NCI-H748 treated with DMSO at 0.1 percent for 48 hours (cell line): ENCODE measurements at regions not wholly inside any gene's neighbourhood (a gene's known extent, or its start where the extent isn't known, plus 50 kb on each side); places are given as distances from the start of the nearest gene placed in this dataset.
"Not testable (repeated sequence)": the region's sequence is repeated elsewhere in the genome, so short reads cannot be mapped to it uniquely, and the experiment has no call there.

ENCODE experiments used
- DNase-seq: peaks from one replicate; lab custom pipeline; 2025; lab: John Stamatoyannopoulos, UW

GRCh38 chr2:193331676-193332075, 1136.9 kb upstream of the TMEFF2 start:
- DNase-seq: no peak

GRCh38 chr2:193326296-193326695, 1131.6 kb upstream of the TMEFF2 start:
- DNase-seq: no peak

- no peak for DNase-seq
These were observed 1120.8 kb upstream of the TMEFF2 start for GRCh38 chr2:193315428-193316091.

- peak; percentile 91 for DNase-seq
These were observed 1108.7 kb upstream of the TMEFF2 start for GRCh38 chr2:193303464-193303863.

- no peak for DNase-seq
These were observed 1099.6 kb upstream of the TMEFF2 start for GRCh38 chr2:193294371-193294770.

- DNase-seq: no peak
These were observed 1084.6 kb upstream of the TMEFF2 start for GRCh38 chr2:193279361-193279760.

GRCh38 chr2:193276988-193277387, 1082.3 kb upstream of the TMEFF2 start:
- DNase-seq: no peak

- DNase-seq: no peak
These were observed 1081.8 kb upstream of the TMEFF2 start for GRCh38 chr2:193276560-193276959.

GRCh38 chr2:193276069-193276468, 1081.3 kb upstream of the TMEFF2 start:
- no peak for DNase-seq

- DNase-seq: no peak
These were observed 1077.3 kb upstream of the TMEFF2 start for GRCh38 chr2:193272011-193272410.

GRCh38 chr2:193270816-193271215, 1076.1 kb upstream of the TMEFF2 start:
- no peak for DNase-seq

- no peak for DNase-seq
These were observed 1072.8 kb upstream of the TMEFF2 start for GRCh38 chr2:193267496-193268002.

- DNase-seq: no peak
These were observed 1058.3 kb upstream of the TMEFF2 start for GRCh38 chr2:193253014-193253530.

GRCh38 chr2:193251909-193252308, 1057.2 kb upstream of the TMEFF2 start:
- no peak for DNase-seq

GRCh38 chr2:193250389-193250788, 1055.7 kb upstream of the TMEFF2 start:
- no peak for DNase-seq

GRCh38 chr2:193240752-193241151, 1046.0 kb upstream of the TMEFF2 start:
- peak; percentile 20 for DNase-seq

- no peak for DNase-seq
These were observed 1036.9 kb upstream of the TMEFF2 start for GRCh38 chr2:193231634-193232033.

- DNase-seq: no peak
These were observed 1033.5 kb upstream of the TMEFF2 start for GRCh38 chr2:193228276-193228675.

- DNase-seq: no peak
These were observed 1027.7 kb upstream of the TMEFF2 start for GRCh38 chr2:193222454-193222853.

- DNase-seq: no peak
These were observed 1024.7 kb upstream of the TMEFF2 start for GRCh38 chr2:193219413-193219812.

- DNase-seq: no peak
These were observed 1006.9 kb upstream of the TMEFF2 start for GRCh38 chr2:193201583-193201982.

- DNase-seq: no peak
These were observed 1004.6 kb upstream of the TMEFF2 start for GRCh38 chr2:193199322-193199721.

- no peak for DNase-seq
These were observed 993.1 kb upstream of the TMEFF2 start for GRCh38 chr2:193187816-193188215.

- DNase-seq: not testable (repeated sequence)
These were observed 976.2 kb upstream of the TMEFF2 start for GRCh38 chr2:193170981-193171380.
